DND-41 (cell line): ENCODE measurements at regions not wholly inside any gene's neighbourhood (a gene's known extent, or its start where the extent isn't known, plus 50 kb on each side); places are given as distances from the start of the nearest gene placed in this dataset.

Source experiments
- ATAC-seq: fragments of 200-7000 bp; cut with Tn5 transposase; 3 replicates; pipeline ENCODE4 v1.9.1; 2021; ENCODE audit warnings: low read depth; ENCODE audit not compliant: insufficient read depth
- DNase-seq: peaks from one replicate; pipeline ENCODE4 v3.0.0-alpha.2; 2020
- H2AFZ ChIP-seq: 2 replicates; pipeline ENCODE4 v1.6.0; 2012; ENCODE audit warnings: low read depth, low read length
- H3K27ac ChIP-seq: 2 replicates; pipeline ENCODE4 v1.5.1; 2012; ENCODE audit warnings: low read length, inconsistent platforms
- H3K27me3 ChIP-seq: fragments of 200-600 bp; sonication (generic); 2 replicates; pipeline ENCODE4 v1.6.0; 2012; ENCODE audit warnings: low read length, mild to moderate bottlenecking, inconsistent platforms; ENCODE audit not compliant: insufficient read depth, poor library complexity
- H3K36me3 ChIP-seq: 2 replicates; pipeline ENCODE4 v1.5.1; 2012; ENCODE audit warnings: low read length, inconsistent platforms; ENCODE audit not compliant: insufficient read depth
- H3K4me1 ChIP-seq: 2 replicates; pipeline ENCODE4 v1.5.1; 2012; ENCODE audit warnings: mild to moderate bottlenecking, low read length; ENCODE audit not compliant: insufficient read depth
- H3K4me2 ChIP-seq: 2 replicates; pipeline ENCODE4 v1.6.0; 2012; ENCODE audit warnings: mild to moderate bottlenecking, moderate library complexity, low read length, inconsistent platforms; ENCODE audit not compliant: insufficient read depth
- H3K4me3 ChIP-seq, 2 experiments: fragments of 200-600 bp in 1 of 2; shearing (Covaris generic) in 1 of 2; 2 replicates each; pipeline ENCODE4 v1.5.1; 2012 to 2016; ENCODE audit warnings: inconsistent platforms in 2 of 2, low read length in 2 of 2, mild to moderate bottlenecking in 2 of 2, low read depth in 1 of 2, moderate library complexity in 1 of 2
- H3K79me2 ChIP-seq: 2 replicates; pipeline ENCODE4 v1.6.0; 2012; ENCODE audit warnings: low read length, inconsistent platforms; ENCODE audit not compliant: insufficient read depth
- H3K9ac ChIP-seq: 2 replicates; pipeline ENCODE4 v1.6.0; 2012; ENCODE audit warnings: low read depth, mild to moderate bottlenecking, inconsistent platforms, low read length, moderate library complexity
- H3K9me3 ChIP-seq: 2 replicates; pipeline ENCODE4 v1.5.1; 2012; ENCODE audit warnings: low read length, moderate library complexity, mild to moderate bottlenecking, inconsistent platforms; ENCODE audit not compliant: insufficient read depth, severe bottlenecking
- H4K20me1 ChIP-seq: 2 replicates; pipeline ENCODE4 v1.6.0; 2012; ENCODE audit warnings: low read length; ENCODE audit not compliant: insufficient read depth
- CTCF ChIP-seq: IDR thresholded peaks from 2 replicates; pipeline ENCODE4 v1.5.1; 2012; ENCODE audit warnings: borderline replicate concordance, low read length, moderate library complexity, mild to moderate bottlenecking; ENCODE audit not compliant: poor library complexity, severe bottlenecking; ENCODE audit errors: extremely low read depth
- EZH2 ChIP-seq: IDR thresholded peaks from 3 replicates; pipeline ENCODE4 v1.6.1; 2012; ENCODE audit warnings: borderline replicate concordance, low read depth, mild to moderate bottlenecking, moderate library complexity, low read length, inconsistent platforms; ENCODE audit not compliant: severe bottlenecking

GRCh38 chr16:79870016-79870886, 269.7 kb upstream of the MAF start:
- Histone ChIP-seq H2AFZ (no peak overlapping the region), H3K36me3 (no peaks in the 10 kb centered on the region), H3K9me3 (no peaks in the 10 kb centered on the region), H3K27ac (no peak overlapping the region), H4K20me1 (no peaks in the 10 kb centered on the region), H3K9ac (no peak overlapping the region), H3K79me2 (no peaks in the 10 kb centered on the region), H3K4me3 (no peak overlapping the region), H3K4me2 (no peak overlapping the region), H3K4me1 (peaks cover 2% of the 10 kb centered on the region; the same call in 1 of the 2 replicates), H3K27me3 (no peaks in the 10 kb centered on the region)
- no peak for ATAC-seq
- no peak for DNase-seq
- no peak for TF ChIP-seq EZH2
- no peak for TF ChIP-seq CTCF

GRCh38 chr16:79869304-79870015, 268.9 kb upstream of the MAF start:
- no peak overlapping the region for H3K9ac ChIP-seq
- no peak overlapping the region for H3K4me3 ChIP-seq
- TF ChIP-seq CTCF: no peak
- no peak for TF ChIP-seq EZH2
- H3K27ac ChIP-seq: no peak overlapping the region
- no peaks in the 10 kb centered on the region for H3K79me2 ChIP-seq
- H3K4me1 ChIP-seq: peaks cover 10% of the 10 kb centered on the region
- DNase-seq: no peak
- no peak overlapping the region for H2AFZ ChIP-seq
- no peak overlapping the region for H3K4me2 ChIP-seq
- H3K36me3 ChIP-seq: no peaks in the 10 kb centered on the region
- no peak for ATAC-seq
- no peaks in the 10 kb centered on the region for H4K20me1 ChIP-seq
- no peaks in the 10 kb centered on the region for H3K27me3 ChIP-seq
- H3K9me3 ChIP-seq: no peaks in the 10 kb centered on the region

GRCh38 chr16:79868841-79869240, 268.3 kb upstream of the MAF start:
- Histone ChIP-seq H3K4me3 (no peak overlapping the region), H3K9ac (no peak overlapping the region)
- no peak for DNase-seq

More at GRCh38 chr16:79868841-79869240, 268.3 kb upstream of the MAF start:
- Histone ChIP-seq H3K79me2 (no peaks in the 10 kb centered on the region), H2AFZ (no peak overlapping the region), H3K27me3 (no peaks in the 10 kb centered on the region), H3K27ac (no peak overlapping the region), H3K4me2 (no peak overlapping the region), H4K20me1 (no peaks in the 10 kb centered on the region), H3K9me3 (no peaks in the 10 kb centered on the region), H3K36me3 (no peaks in the 10 kb centered on the region), H3K4me1 (peaks cover 16% of the 10 kb centered on the region)
- TF ChIP-seq CTCF: no peak
- TF ChIP-seq EZH2: no peak
- no peak for ATAC-seq
